IMR-90 (cell line): ENCODE measurements at regions not wholly inside any gene's neighbourhood (a gene's known extent, or its start where the extent isn't known, plus 50 kb on each side); places are given as distances from the start of the nearest gene placed in this dataset.

Experiments used
- ATAC-seq: fragments of 200-7000 bp; cut with Tn5 transposase; 2 replicates; pipeline ENCODE4 v1.9.1; 2020; ENCODE audit warnings: low read depth, mild to moderate bottlenecking, moderate library complexity
- BruUV-seq: library from RNA; stranded (reverse); fragments of 400-500 nt; replicated peaks from 2 replicates; lab custom pipeline; 2021; lab: Mats Ljungman, UMichigan
- CTCF ChIA-PET: fragments of 300-600 bp; formaldehyde crosslinking; extraction: SDS; loops from one replicate; lab custom pipeline; 2021; ENCODE audit warnings: antibody characterized with exemption; lab: Yijun Ruan, JAX
- POLR2A ChIA-PET: fragments of 300-600 bp; sonication (Branson Sonifier 250); formaldehyde crosslinking; loops from one replicate; lab custom pipeline; 2022; ENCODE audit warnings: antibody characterized with exemption; ENCODE audit not compliant: unreplicated experiment; lab: Charles Lee
- DNase-seq: peaks from one replicate; pipeline ENCODE4 v3.0.0; 2013
- H2AFZ ChIP-seq: replicated peaks from 2 replicates; pipeline ENCODE3; 2013; ENCODE audit warnings: low read length, mild to moderate bottlenecking; ENCODE audit not compliant: poor library complexity
- H2AK5ac ChIP-seq: 2 replicates; pipeline ENCODE4 v1.6.1; 2013; ENCODE audit warnings: low read depth, low read length, inconsistent platforms
- H2AK9ac ChIP-seq: replicated peaks from 2 replicates; pipeline ENCODE3; 2013; ENCODE audit warnings: mild to moderate bottlenecking, low read depth, low read length, moderate library complexity; ENCODE audit not compliant: poor library complexity
- H2BK120ac ChIP-seq: 2 replicates; pipeline ENCODE4 v1.6.1; 2013; ENCODE audit warnings: low read depth, low read length, inconsistent platforms
- H2BK15ac ChIP-seq: 3 replicates; pipeline ENCODE4 v1.6.1; 2013; ENCODE audit warnings: low read depth, low read length, inconsistent platforms
- H2BK20ac ChIP-seq: 2 replicates; pipeline ENCODE4 v1.6.1; 2013; ENCODE audit warnings: low read depth, mild to moderate bottlenecking, inconsistent platforms, low read length, moderate library complexity
- H2BK5ac ChIP-seq: 2 replicates; pipeline ENCODE4 v1.6.1; 2013; ENCODE audit warnings: mild to moderate bottlenecking, low read depth, low read length, inconsistent platforms; ENCODE audit not compliant: poor library complexity, severe bottlenecking
- H3K14ac ChIP-seq: replicated peaks from 2 replicates; pipeline ENCODE4 v1.6.1; 2013; ENCODE audit warnings: low read depth, low read length, inconsistent platforms
- H3K18ac ChIP-seq: 2 replicates; pipeline ENCODE4 v1.6.1; 2013; ENCODE audit warnings: low read depth, low read length, control low read depth
- H3K23ac ChIP-seq: 2 replicates; pipeline ENCODE4 v1.6.1; 2013; ENCODE audit warnings: low read depth, low read length, inconsistent platforms
- H3K27ac ChIP-seq: 2 replicates; pipeline ENCODE4 v1.5.1; 2013; ENCODE audit warnings: mild to moderate bottlenecking, control low read depth, low read length; ENCODE audit not compliant: insufficient read depth
- H3K27me3 ChIP-seq: 2 replicates; pipeline ENCODE4 v1.6.1; 2013; ENCODE audit warnings: low read length; ENCODE audit not compliant: control insufficient read depth, insufficient read depth
- H3K36me3 ChIP-seq: 2 replicates; pipeline ENCODE4 v1.6.1; 2013; ENCODE audit warnings: low read length, mixed read lengths; ENCODE audit not compliant: control insufficient read depth, insufficient read depth
- H3K4ac ChIP-seq: 2 replicates; pipeline ENCODE4 v1.6.1; 2013; ENCODE audit warnings: low read depth, low read length, inconsistent platforms
- H3K4me1 ChIP-seq: 2 replicates; pipeline ENCODE4 v1.6.1; 2013; ENCODE audit warnings: low read length, mixed read lengths; ENCODE audit not compliant: control insufficient read depth, insufficient read depth
- H3K4me2 ChIP-seq: 2 replicates; pipeline ENCODE4 v1.6.1; 2013; ENCODE audit warnings: low read depth, mild to moderate bottlenecking, control low read depth, low read length, moderate library complexity
- H3K4me3 ChIP-seq: 2 replicates; pipeline ENCODE4 v1.5.1; 2013; ENCODE audit warnings: low read depth, mild to moderate bottlenecking, control low read depth, low read length, moderate library complexity; ENCODE audit not compliant: insufficient read depth
- H3K56ac ChIP-seq: 2 replicates; pipeline ENCODE4 v1.6.1; 2013; ENCODE audit warnings: low read length, inconsistent platforms; ENCODE audit not compliant: insufficient read depth; ENCODE audit errors: extremely low read depth
- H3K79me1 ChIP-seq, 2 experiments: 2 replicates each; pipeline ENCODE4 v1.6.1; 2013; ENCODE audit warnings: low read length in 2 of 2, inconsistent platforms in 1 of 2, low read depth in 1 of 2
- H3K9ac ChIP-seq: 2 replicates; pipeline ENCODE4 v1.6.1; 2013; ENCODE audit warnings: low read depth, low read length, control low read depth
- H3K9me1 ChIP-seq: 2 replicates; pipeline ENCODE4 v1.6.1; 2013; ENCODE audit warnings: low read length, inconsistent platforms; ENCODE audit not compliant: insufficient read depth
- H3K9me3 ChIP-seq: 2 replicates; pipeline ENCODE4 v1.6.1; 2013; ENCODE audit warnings: low read length; ENCODE audit not compliant: control insufficient read depth, insufficient read depth
- H4K20me1 ChIP-seq: 2 replicates; pipeline ENCODE4 v1.6.1; 2013; ENCODE audit warnings: low read length, inconsistent platforms; ENCODE audit not compliant: insufficient read depth
- H4K5ac ChIP-seq: 2 replicates; pipeline ENCODE4 v1.6.1; 2013; ENCODE audit warnings: mild to moderate bottlenecking, low read depth, low read length, control low read depth
- H4K8ac ChIP-seq, 2 experiments: 2 replicates each; pipeline ENCODE4 v1.6.1; 2013; ENCODE audit warnings: low read depth in 2 of 2, low read length in 2 of 2, control low read depth in 1 of 2, inconsistent platforms in 1 of 2
- H4K91ac ChIP-seq: 2 replicates; pipeline ENCODE4 v1.6.1; 2013; ENCODE audit warnings: low read depth, low read length, inconsistent platforms; ENCODE audit not compliant: insufficient read depth
- BHLHE40 ChIP-seq: fragments of 150-350 bp; IDR thresholded peaks from 2 replicates; pipeline ENCODE4 v1.6.1; 2016; ENCODE audit warnings: mild to moderate bottlenecking, low read depth, low read length
- CEBPB ChIP-seq: IDR thresholded peaks from 2 replicates; pipeline ENCODE4 v1.6.1; 2012; ENCODE audit warnings: low read depth, low read length, improper control_type of control experiment
- CHD1 ChIP-seq: IDR thresholded peaks from 2 replicates; pipeline ENCODE4 v1.6.1; 2012; ENCODE audit warnings: low read depth, low read length, improper control_type of control experiment
- FOS ChIP-seq: fragments of 150-350 bp; IDR thresholded peaks from 2 replicates; pipeline ENCODE4 v1.6.1; 2016; ENCODE audit warnings: low read depth, low read length
- MAFK ChIP-seq: IDR thresholded peaks from 2 replicates; pipeline ENCODE4 v1.6.1; 2012; ENCODE audit warnings: low read depth, low read length, improper control_type of control experiment
- MAZ ChIP-seq: IDR thresholded peaks from 2 replicates; pipeline ENCODE4 v1.6.1; 2012; ENCODE audit warnings: low read depth, mild to moderate bottlenecking, low read length, improper control_type of control experiment, moderate library complexity, borderline replicate concordance
- MXI1 ChIP-seq: IDR thresholded peaks from 2 replicates; pipeline ENCODE4 v1.6.1; 2012; ENCODE audit warnings: low read depth, mild to moderate bottlenecking, low read length, moderate library complexity, borderline replicate concordance
- NFE2L2 ChIP-seq: fragments of 150-350 bp; IDR thresholded peaks from 2 replicates; pipeline ENCODE4 v1.6.1; 2016; ENCODE audit warnings: low read depth, mild to moderate bottlenecking, low read length
- POLR2A ChIP-seq: IDR thresholded peaks from 2 replicates; pipeline ENCODE4 v1.6.1; 2012; ENCODE audit warnings: mild to moderate bottlenecking, low read depth, low read length
- RAD21 ChIP-seq: IDR thresholded peaks from 2 replicates; pipeline ENCODE4 v1.6.1; 2012; ENCODE audit warnings: low read length, improper control_type of control experiment
- RCOR1 ChIP-seq: IDR thresholded peaks from 2 replicates; pipeline ENCODE4 v1.6.1; 2012; ENCODE audit warnings: mild to moderate bottlenecking, low read length, improper control_type of control experiment; ENCODE audit not compliant: insufficient replicate concordance
- RFX5 ChIP-seq: IDR thresholded peaks from 2 replicates; pipeline ENCODE4 v1.8.0; 2012; ENCODE audit warnings: low read depth, mild to moderate bottlenecking, low read length, moderate library complexity
- SMC3 ChIP-seq: fragments of 150-350 bp; IDR thresholded peaks from 2 replicates; pipeline ENCODE4 v1.6.1; 2016; ENCODE audit warnings: low read depth, mild to moderate bottlenecking, antibody characterized with exemption, low read length, moderate library complexity
- dilution Hi-C: fragments of 300-500 bp; cut with HindIII; formaldehyde crosslinking; loops from one replicate; pipeline ENCODE4 v1.14.3; 2018; ENCODE audit warnings: low sequenced_read_pairs; ENCODE audit not compliant: unreplicated experiment
- in situ Hi-C: fragments of 300-500 bp; cut with MboI; formaldehyde crosslinking; loops from 3 replicates; pipeline ENCODE4 v1.14.3; 2019; ENCODE audit warnings: low sequenced_read_pairs, inconsistent platforms, mixed read lengths
- intact Hi-C: fragments of 100-400 bp; cut with micrococcal nuclease; formaldehyde crosslinking; loops from 2 replicates; pipeline ENCODE4 v1.10.0; 2022
- TF ChIP-seq, protein P1 (sequence below): fragments of 150-350 bp; IDR thresholded peaks from 2 replicates; pipeline ENCODE4 v1.6.1; 2017; ENCODE audit warnings: mild to moderate bottlenecking, antibody characterized with exemption, low read length, low read depth
- TF ChIP-seq, protein P2 (sequence below): conservative IDR thresholded peaks from 2 replicates; pipeline ENCODE4 v1.5.1; 2012; ENCODE audit warnings: mild to moderate bottlenecking, low read depth, low read length, improper control_type of control experiment

DNA sequence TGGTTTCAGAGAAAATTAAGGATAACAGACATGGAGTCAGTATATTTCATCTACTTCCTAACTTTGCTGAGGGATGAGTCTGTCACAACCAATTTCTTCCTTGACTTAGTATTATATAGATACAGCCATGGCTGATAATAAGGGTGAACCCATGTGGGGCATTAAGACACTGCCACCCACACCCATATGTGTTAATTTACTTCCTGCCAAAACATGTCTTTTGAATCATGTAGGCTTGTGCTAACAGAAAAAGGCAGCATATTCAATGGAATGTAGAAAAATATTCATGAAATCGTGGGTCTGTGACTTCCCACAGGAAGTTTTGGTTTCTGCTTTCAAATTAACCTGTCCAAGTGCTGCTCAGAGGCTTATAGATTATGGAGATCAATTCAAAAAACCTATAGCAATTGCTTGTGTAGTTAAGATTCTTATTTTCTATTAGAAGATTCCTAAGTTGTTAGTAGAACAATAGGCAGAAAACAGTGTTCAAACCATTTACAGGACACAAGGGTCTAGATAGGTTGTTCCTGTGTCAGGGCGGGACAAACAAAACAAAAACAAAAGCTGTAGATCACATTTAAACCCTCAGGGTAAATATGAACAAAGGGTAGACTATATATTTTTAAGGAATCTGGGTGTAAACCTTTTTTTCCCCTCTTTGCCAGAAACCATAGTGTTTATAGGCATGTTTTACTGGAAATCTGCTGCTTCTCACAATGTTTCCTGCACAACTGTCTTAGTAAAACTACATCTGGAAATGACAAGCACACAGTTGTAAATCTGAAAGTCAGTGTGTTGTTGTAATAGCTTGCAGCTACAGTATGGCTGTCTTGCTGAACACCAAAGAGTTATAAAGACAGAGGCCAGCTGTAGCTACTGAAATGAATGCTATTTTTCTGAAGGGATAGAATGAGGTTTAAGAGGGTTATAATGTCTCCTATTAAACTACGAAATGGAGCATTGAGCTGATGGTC lies 691.2 kb downstream of the EPHA4 start (continued):
- TF ChIP-seq SMC3: no peak

DNA sequence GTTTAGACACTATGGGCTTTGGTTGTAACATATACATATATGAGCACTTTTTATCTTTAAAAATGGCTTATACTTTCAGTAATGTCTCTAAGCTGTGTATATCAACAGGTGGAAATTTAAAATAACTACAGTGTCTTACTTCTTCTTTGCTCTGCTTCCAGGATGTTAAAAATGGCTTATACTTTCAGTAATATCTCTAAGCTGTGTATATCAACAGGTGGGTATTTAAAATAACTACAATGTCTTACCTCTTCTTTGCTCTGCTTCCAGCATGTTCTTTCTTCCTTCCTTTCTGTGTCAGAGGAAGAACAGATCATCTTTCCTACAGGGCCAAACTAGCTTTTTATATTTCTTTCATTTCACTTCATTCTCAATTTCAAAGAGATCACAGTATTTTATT lies 689.6 kb downstream of the EPHA4 start:
- Histone ChIP-seq H4K8ac (no peak overlapping the region), H4K91ac (no peak overlapping the region), H3K4me3 (no peak overlapping the region), H3K27me3 (no peaks in the 10 kb centered on the region), H3K18ac (no peak overlapping the region), H3K27ac (no peak overlapping the region), H2BK120ac (no peak overlapping the region), H3K79me1 (no peaks in the 10 kb centered on the region), H3K23ac (no peak overlapping the region), H2BK5ac (no peak overlapping the region), H3K36me3 (no peaks in the 10 kb centered on the region), H2AFZ (no peak overlapping the region), H3K9me3 (no peaks in the 10 kb centered on the region), H3K56ac (no peak overlapping the region), H4K20me1 (no peaks in the 10 kb centered on the region), H3K4me2 (no peak overlapping the region), H3K14ac (no peak overlapping the region), H3K9me1 (no peaks in the 10 kb centered on the region), H3K9ac (no peak overlapping the region), H3K4ac (no peak overlapping the region), H3K4me1 (no peaks in the 10 kb centered on the region), H2AK9ac (no peak overlapping the region), H2AK5ac (no peak overlapping the region), H2BK15ac (no peak overlapping the region), H4K5ac (no peak overlapping the region), H2BK20ac (no peak overlapping the region)
- ATAC-seq (no peak), DNase-seq (no peak)
- in situ Hi-C loops (no loop called here), intact Hi-C loops (no loop called here), dilution Hi-C loops (no loop called here)
- ChIA-PET POLR2A (no interaction called here), CTCF (no interaction called here)
- BruUV-seq: no TSS peak
- TF ChIP-seq BHLHE40 (no peak), CHD1 (no peak), RFX5 (no peak), RAD21 (no peak), POLR2A (no peak), MAZ (no peak), NFE2L2 (no peak), CEBPB (no peak), SMC3 (no peak), RCOR1 (no peak), MAFK (no peak), MXI1 (no peak), FOS (no peak)
- TF ChIP-seq, protein P1, sequence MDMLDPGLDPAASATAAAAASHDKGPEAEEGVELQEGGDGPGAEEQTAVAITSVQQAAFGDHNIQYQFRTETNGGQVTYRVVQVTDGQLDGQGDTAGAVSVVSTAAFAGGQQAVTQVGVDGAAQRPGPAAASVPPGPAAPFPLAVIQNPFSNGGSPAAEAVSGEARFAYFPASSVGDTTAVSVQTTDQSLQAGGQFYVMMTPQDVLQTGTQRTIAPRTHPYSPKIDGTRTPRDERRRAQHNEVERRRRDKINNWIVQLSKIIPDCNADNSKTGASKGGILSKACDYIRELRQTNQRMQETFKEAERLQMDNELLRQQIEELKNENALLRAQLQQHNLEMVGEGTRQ: no peak
- TF ChIP-seq, protein P2, sequence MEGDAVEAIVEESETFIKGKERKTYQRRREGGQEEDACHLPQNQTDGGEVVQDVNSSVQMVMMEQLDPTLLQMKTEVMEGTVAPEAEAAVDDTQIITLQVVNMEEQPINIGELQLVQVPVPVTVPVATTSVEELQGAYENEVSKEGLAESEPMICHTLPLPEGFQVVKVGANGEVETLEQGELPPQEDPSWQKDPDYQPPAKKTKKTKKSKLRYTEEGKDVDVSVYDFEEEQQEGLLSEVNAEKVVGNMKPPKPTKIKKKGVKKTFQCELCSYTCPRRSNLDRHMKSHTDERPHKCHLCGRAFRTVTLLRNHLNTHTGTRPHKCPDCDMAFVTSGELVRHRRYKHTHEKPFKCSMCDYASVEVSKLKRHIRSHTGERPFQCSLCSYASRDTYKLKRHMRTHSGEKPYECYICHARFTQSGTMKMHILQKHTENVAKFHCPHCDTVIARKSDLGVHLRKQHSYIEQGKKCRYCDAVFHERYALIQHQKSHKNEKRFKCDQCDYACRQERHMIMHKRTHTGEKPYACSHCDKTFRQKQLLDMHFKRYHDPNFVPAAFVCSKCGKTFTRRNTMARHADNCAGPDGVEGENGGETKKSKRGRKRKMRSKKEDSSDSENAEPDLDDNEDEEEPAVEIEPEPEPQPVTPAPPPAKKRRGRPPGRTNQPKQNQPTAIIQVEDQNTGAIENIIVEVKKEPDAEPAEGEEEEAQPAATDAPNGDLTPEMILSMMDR: no peak
